HG02642 (cell line): ENCODE measurements at regions not wholly inside any gene's neighbourhood (a gene's known extent, or its start where the extent isn't known, plus 50 kb on each side); places are given as distances from the start of the nearest gene placed in this dataset.

Source experiments
- ATAC-seq: cut with Tn5 transposase; IDR thresholded peaks from one replicate; pipeline ENCODE4 v1.9.1; 2021; ENCODE audit warnings: mild to moderate bottlenecking; ENCODE audit not compliant: unreplicated experiment, poor library complexity

GRCh38 chr4:116480546-116480945 is 604.8 kb downstream of the TRAM1L1 start:
- no peak for ATAC-seq

GRCh38 chr4:116478343-116478742 is 607.0 kb downstream of the TRAM1L1 start:
- no peak for ATAC-seq

GRCh38 chr4:116469582-116469981 is 615.8 kb downstream of the TRAM1L1 start:
- ATAC-seq, result no peak

GRCh38 chr4:116453127-116453526 is 632.2 kb downstream of the TRAM1L1 start:
- ATAC-seq, result no peak

GRCh38 chr4:116449764-116450163 is 635.6 kb downstream of the TRAM1L1 start:
- ATAC-seq, result no peak

- no peak for ATAC-seq
Measured at GRCh38 chr4:116444117-116444516, 641.3 kb downstream of the TRAM1L1 start.

GRCh38 chr4:116438981-116439729 is 646.2 kb downstream of the TRAM1L1 start:
- no peak for ATAC-seq

GRCh38 chr4:116438417-116438816 is 647.0 kb downstream of the TRAM1L1 start:
- ATAC-seq, result no peak

GRCh38 chr4:116427666-116428065 is 657.7 kb downstream of the TRAM1L1 start:
- ATAC-seq, result no peak

GRCh38 chr4:116413222-116413621 is 672.2 kb downstream of the TRAM1L1 start:
- no peak for ATAC-seq

- no peak for ATAC-seq
Measured at GRCh38 chr4:116401293-116401692, 684.1 kb downstream of the TRAM1L1 start.

- ATAC-seq, result no peak
Measured at GRCh38 chr4:116400480-116400879, 684.9 kb downstream of the TRAM1L1 start.

GRCh38 chr4:116397714-116398113 is 687.7 kb downstream of the TRAM1L1 start:
- ATAC-seq, result no peak

- no peak for ATAC-seq
Measured at GRCh38 chr4:116397291-116397690, 688.1 kb downstream of the TRAM1L1 start.

GRCh38 chr4:116395408-116395807 is 690.0 kb downstream of the TRAM1L1 start:
- no peak for ATAC-seq

GRCh38 chr4:116391020-116391419 is 694.4 kb downstream of the TRAM1L1 start:
- no peak for ATAC-seq

GRCh38 chr4:116389139-116389538 is 696.2 kb downstream of the TRAM1L1 start:
- no peak for ATAC-seq

GRCh38 chr4:116387937-116388474 is 697.4 kb downstream of the TRAM1L1 start:
- ATAC-seq, result no peak

GRCh38 chr4:116386856-116387255 is 698.5 kb downstream of the TRAM1L1 start:
- no peak for ATAC-seq

GRCh38 chr4:116385583-116385982 is 699.8 kb downstream of the TRAM1L1 start:
- no peak for ATAC-seq

- ATAC-seq, result no peak
Measured at GRCh38 chr4:116374815-116375214, 710.6 kb downstream of the TRAM1L1 start.

GRCh38 chr4:116362583-116362982 is 722.8 kb downstream of the TRAM1L1 start:
- ATAC-seq, result no peak
